ENCODE measurements at regions not wholly inside any gene's neighbourhood (a gene's known extent, or its start where the extent isn't known, plus 50 kb on each side); places are given as distances from the start of the nearest gene placed in this dataset.

DNA sequence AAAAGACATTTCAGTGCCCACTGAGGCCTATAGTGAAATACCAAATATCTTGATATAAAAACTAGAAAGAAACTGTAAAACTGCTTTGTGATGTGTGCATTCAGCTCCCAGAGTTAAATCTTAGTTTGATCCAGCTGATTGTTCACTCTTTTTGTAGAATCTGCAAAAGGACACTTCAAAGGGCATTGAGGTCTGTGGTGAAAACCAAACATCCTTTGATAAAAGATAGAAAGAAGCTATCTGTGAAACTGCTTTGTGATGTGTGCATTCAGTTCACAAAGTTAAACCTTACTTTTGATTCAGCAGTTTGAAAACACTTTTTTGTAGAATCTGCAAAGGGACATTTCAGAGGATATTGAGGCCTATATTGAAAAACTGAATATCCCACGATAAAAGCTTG lies 290.7 kb upstream of the ALG10B start:
- Histone ChIP-seq H2BK15ac (ENCODE audit: low read depth, low read length) (no peak overlapping the region), H3T11ph (ENCODE audit: low read length) (no peak overlapping the region), H2BK120ac (ENCODE audit: low read depth, low read length, poor library complexity, severe bottlenecking) (no peak overlapping the region), H3K79me2 (ENCODE audit: insufficient read depth, low read length) (no peaks in the 10 kb centered on the region), H4K8ac (replicated peaks; ENCODE audit: insufficient read length, low read depth, low read length) (no peak overlapping the region), H4K5ac (ENCODE audit: insufficient read length, low read depth, low read length) (no peak overlapping the region), H3K4me1 (ENCODE audit: insufficient read depth, low read length) (no peaks in the 10 kb centered on the region), H3K27me3 (ENCODE audit: insufficient read depth, low read length) (no peaks in the 10 kb centered on the region), H3K14ac (ENCODE audit: insufficient read depth, low read length) (no peak overlapping the region), H3K4me2 (ENCODE audit: insufficient read depth, insufficient read length, low read length) (no peak overlapping the region), H3K56ac (ENCODE audit: insufficient read length, low read depth, low read length) (no peak overlapping the region), H2AFZ (ENCODE audit: low read length) (no peak overlapping the region), H2BK20ac (ENCODE audit: low read depth, low read length, poor library complexity, severe bottlenecking) (no peak overlapping the region), H4K91ac (ENCODE audit: insufficient read length, low read depth, low read length) (no peak overlapping the region), H3K27ac (ENCODE audit: insufficient read length, low read depth, low read length) (no peak overlapping the region), H3K4ac (ENCODE audit: low read depth, low read length) (no peak overlapping the region), H3K23me2 (ENCODE audit: insufficient read length, low read depth, low read length, poor library complexity, severe bottlenecking) (no peaks in the 10 kb centered on the region), H2BK12ac (ENCODE audit: insufficient read length, low read depth, low read length) (no peak overlapping the region), H3K23ac (ENCODE audit: insufficient read length, low read depth, low read length) (no peak overlapping the region), H3K9ac (ENCODE audit: extremely low read depth, insufficient read length, low read length) (no peak overlapping the region), H4K20me1 (ENCODE audit: control insufficient read depth, insufficient read depth, insufficient read length) (no peaks in the 10 kb centered on the region), H3K9me3 (ENCODE audit: control insufficient read depth, low read depth, low read length) (peaks cover 86% of the 10 kb centered on the region), H3K79me1 (ENCODE audit: insufficient read depth, low read depth, low read length, poor library complexity, severe bottlenecking) (no peaks in the 10 kb centered on the region), H3K18ac (ENCODE audit: insufficient read length, low read depth, low read length) (no peak overlapping the region), H2AK5ac (ENCODE audit: insufficient read length, low read length) (no peak overlapping the region), H2BK5ac (ENCODE audit: insufficient read length, low read length) (no peak overlapping the region)
- DNase-seq: no peak
- WGBS (ENCODE audit: extremely low coverage, insufficient read length, low lambda C conversion rate): no CpG with 5 or more reads among the region's 1 CpG
- Mint-ChIP-seq H3K4me3 (no peak overlapping the region), H3K27me3 (ENCODE audit: low read depth) (no peaks in the 10 kb centered on the region), H3K27ac (no peak overlapping the region), H3K9me3 (peaks cover 94 to 95% of the 10 kb centered on the region in 2 experiments), H3K4me1 (no peaks in the 10 kb centered on the region), H3K36me3 (ENCODE audit: insufficient read depth in 1 of 3, low read depth in 3 of 3) (peaks cover 0 to 17% (median 4%) of the 10 kb centered on the region in 3 experiments; a peak in 5 of 7 replicates)
- TF ChIP-seq, protein P1, sequence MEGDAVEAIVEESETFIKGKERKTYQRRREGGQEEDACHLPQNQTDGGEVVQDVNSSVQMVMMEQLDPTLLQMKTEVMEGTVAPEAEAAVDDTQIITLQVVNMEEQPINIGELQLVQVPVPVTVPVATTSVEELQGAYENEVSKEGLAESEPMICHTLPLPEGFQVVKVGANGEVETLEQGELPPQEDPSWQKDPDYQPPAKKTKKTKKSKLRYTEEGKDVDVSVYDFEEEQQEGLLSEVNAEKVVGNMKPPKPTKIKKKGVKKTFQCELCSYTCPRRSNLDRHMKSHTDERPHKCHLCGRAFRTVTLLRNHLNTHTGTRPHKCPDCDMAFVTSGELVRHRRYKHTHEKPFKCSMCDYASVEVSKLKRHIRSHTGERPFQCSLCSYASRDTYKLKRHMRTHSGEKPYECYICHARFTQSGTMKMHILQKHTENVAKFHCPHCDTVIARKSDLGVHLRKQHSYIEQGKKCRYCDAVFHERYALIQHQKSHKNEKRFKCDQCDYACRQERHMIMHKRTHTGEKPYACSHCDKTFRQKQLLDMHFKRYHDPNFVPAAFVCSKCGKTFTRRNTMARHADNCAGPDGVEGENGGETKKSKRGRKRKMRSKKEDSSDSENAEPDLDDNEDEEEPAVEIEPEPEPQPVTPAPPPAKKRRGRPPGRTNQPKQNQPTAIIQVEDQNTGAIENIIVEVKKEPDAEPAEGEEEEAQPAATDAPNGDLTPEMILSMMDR (conservative IDR thresholded peaks at IDR 0.05): no peak
